ENCODE measurements at regions not wholly inside any gene's neighbourhood (a gene's known extent, or its start where the extent isn't known, plus 50 kb on each side); places are given as distances from the start of the nearest gene placed in this dataset.

GRCh38 chr14:42123526-42123925 is 516.9 kb downstream of the LRFN5 start:
- WGBS (ENCODE audit: low lambda C conversion rate): 25% methylated on average over 1 of the region's 1 CpG
- no peaks in the 10 kb centered on the region for H3K9me3 ChIP-seq

DNA sequence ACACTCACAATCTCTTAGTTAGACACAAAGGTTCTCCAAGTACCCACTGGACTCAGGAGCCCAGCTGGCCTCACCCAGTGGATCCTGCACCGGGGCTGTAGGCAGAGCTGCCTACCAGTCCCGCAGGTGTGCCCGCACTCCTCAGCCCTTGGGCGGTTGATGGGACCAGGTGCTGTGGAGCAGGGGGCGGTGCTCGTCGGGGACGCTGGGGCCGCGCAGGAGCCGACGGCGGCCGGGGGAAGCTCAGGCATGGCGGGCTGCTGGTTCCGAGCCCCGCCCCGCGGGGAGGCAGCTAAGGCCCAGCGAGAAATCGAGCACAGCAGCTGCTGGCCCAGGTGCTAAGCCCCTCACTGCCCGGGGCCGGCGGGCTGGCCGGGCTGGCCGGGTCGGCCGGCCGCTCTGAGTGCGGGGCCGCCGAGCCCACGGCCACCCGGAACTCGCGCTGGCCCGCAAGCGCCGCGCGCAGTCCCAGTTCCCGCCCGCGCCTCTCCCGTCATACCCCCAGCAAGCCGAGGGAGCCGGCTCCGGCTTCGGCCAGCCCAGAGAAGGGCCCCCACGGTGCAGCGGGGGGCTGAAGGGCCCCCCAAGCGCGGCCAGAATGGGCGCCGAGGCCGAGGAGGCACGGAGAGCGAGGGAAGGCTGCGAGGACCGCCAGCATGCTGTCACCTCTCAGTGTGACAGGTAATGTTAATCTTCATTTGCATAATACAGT is 506.8 kb downstream of the LRFN5 start:
- H3F3A ChIP-seq (replicated peaks; ENCODE audit: insufficient read depth): no peaks in the 10 kb centered on the region
- POLR2A ChIA-PET: no interaction called here
- CTCF ChIA-PET: no interaction called here
- H2AFZ ChIP-seq (ENCODE audit: low read depth): no peak overlapping the region
- H3K9me2 ChIP-seq: no peaks in the 10 kb centered on the region
- no peaks in the 10 kb centered on the region for H3K36me3 ChIP-seq (replicated peaks in 1 of 2; ENCODE audit: control insufficient read depth in 1 of 2, insufficient read depth in 2 of 2, low read length in 1 of 2)
- H3K9ac ChIP-seq: no peak overlapping the region
- no peak for DNase-seq
- H3K4me1 ChIP-seq (ENCODE audit: control insufficient read depth in 1 of 2, insufficient read depth in 2 of 2, low read depth in 1 of 2, low read length in 1 of 2): no peaks in the 10 kb centered on the region
- H3K27ac ChIP-seq (ENCODE audit: low read depth in 2 of 2, low read length in 1 of 2): no peak overlapping the region
- no peaks in the 10 kb centered on the region for H3K79me2 ChIP-seq (ENCODE audit: insufficient read depth)
- 20% methylated on average over 1 of the region's 60 CpGs for WGBS (ENCODE audit: low lambda C conversion rate)
- no peaks in the 10 kb centered on the region for H4K20me1 ChIP-seq (ENCODE audit: insufficient read depth)
- no peaks in the 10 kb centered on the region for H3K27me3 ChIP-seq (ENCODE audit: insufficient read depth)
- no peak overlapping the region for H3K4me2 ChIP-seq
- no peaks in the 10 kb centered on the region for H3K9me3 ChIP-seq
- no peak overlapping the region for H3K4me3 ChIP-seq (ENCODE audit: low read depth in 2 of 2, low read length in 1 of 2)
- TF ChIP-seq MXI1 (IDR thresholded peaks at IDR 0.05; ENCODE audit: low read depth, low read length) (no peak), IRF3 (IDR thresholded peaks at IDR 0.05; ENCODE audit: low read depth, low read length) (no peak), TEAD4 (IDR thresholded peaks at IDR 0.05; ENCODE audit: borderline replicate concordance, insufficient read depth) (no peak), NRF1 (IDR thresholded peaks at IDR 0.05; ENCODE audit: low read depth, low read length) (no peak), FOSL2 (IDR thresholded peaks at IDR 0.05; ENCODE audit: borderline replicate concordance, low read depth) (no peak), RXRA (IDR thresholded peaks at IDR 0.05; ENCODE audit: borderline replicate concordance, low read depth) (no peak), NFIC (IDR thresholded peaks at IDR 0.05; ENCODE audit: borderline replicate concordance) (no peak), YY1 (IDR thresholded peaks at IDR 0.05; ENCODE audit: low read depth) (no peak), PBX3 (IDR thresholded peaks at IDR 0.05) (no peak), FOXM1 (IDR thresholded peaks at IDR 0.05; ENCODE audit: low read depth) (no peak), RCOR1 (IDR thresholded peaks at IDR 0.05; ENCODE audit: low read length) (no peak), EP300 (IDR thresholded peaks at IDR 0.05; ENCODE audit: borderline replicate concordance in 1 of 2, low read depth in 1 of 2, low read length in 1 of 2) (no peak), FOXJ3 (CRISPR knock-in tag; IDR thresholded peaks at IDR 0.05) (no peak), RAD21 (IDR thresholded peaks at IDR 0.05; ENCODE audit: low read length) (no peak)

More at GRCh38 chr14:42123526-42123925, 516.9 kb downstream of the LRFN5 start:
- no peak overlapping the region for H3K4me2 ChIP-seq
- H3K9me2 ChIP-seq: no peaks in the 10 kb centered on the region
- no peaks in the 10 kb centered on the region for H3K79me2 ChIP-seq (ENCODE audit: insufficient read depth)
- no peaks in the 10 kb centered on the region for H3K27me3 ChIP-seq (ENCODE audit: insufficient read depth)
- POLR2A ChIA-PET: no interaction called here
- no peak for DNase-seq
- no peak overlapping the region for H3K27ac ChIP-seq (ENCODE audit: low read depth in 2 of 2, low read length in 1 of 2)
- no peak overlapping the region for H2AFZ ChIP-seq (ENCODE audit: low read depth)
- H3F3A ChIP-seq (replicated peaks; ENCODE audit: insufficient read depth): no peaks in the 10 kb centered on the region
- H4K20me1 ChIP-seq (ENCODE audit: insufficient read depth): no peaks in the 10 kb centered on the region
- H3K36me3 ChIP-seq (replicated peaks in 1 of 2; ENCODE audit: control insufficient read depth in 1 of 2, insufficient read depth in 2 of 2, low read length in 1 of 2): no peaks in the 10 kb centered on the region
- H3K4me3 ChIP-seq (ENCODE audit: low read depth in 2 of 2, low read length in 1 of 2): no peak overlapping the region
- H3K4me1 ChIP-seq (ENCODE audit: control insufficient read depth in 1 of 2, insufficient read depth in 2 of 2, low read depth in 1 of 2, low read length in 1 of 2): no peaks in the 10 kb centered on the region
- no peak overlapping the region for H3K9ac ChIP-seq
- CTCF ChIA-PET: no interaction called here
- TF ChIP-seq RXRA (IDR thresholded peaks at IDR 0.05; ENCODE audit: borderline replicate concordance, low read depth) (no peak), PBX3 (IDR thresholded peaks at IDR 0.05) (no peak), TCF12 (IDR thresholded peaks at IDR 0.05) (no peak), RFX5 (IDR thresholded peaks at IDR 0.05; ENCODE audit: low read length) (no peak), EP300 (IDR thresholded peaks at IDR 0.05; ENCODE audit: borderline replicate concordance in 1 of 2, low read depth in 1 of 2, low read length in 1 of 2) (no peak), JUND (IDR thresholded peaks at IDR 0.05) (no peak), USF1 (IDR thresholded peaks at IDR 0.05; ENCODE audit: borderline replicate concordance, low read depth) (no peak), GATA2 (CRISPR knock-in tag; IDR thresholded peaks at IDR 0.05) (no peak), TAF1 (IDR thresholded peaks at IDR 0.05; ENCODE audit: borderline replicate concordance, low read depth, low read length) (no peak), MEF2A (IDR thresholded peaks at IDR 0.05; ENCODE audit: borderline replicate concordance, low read depth) (no peak)
- TF ChIP-seq, protein P1, sequence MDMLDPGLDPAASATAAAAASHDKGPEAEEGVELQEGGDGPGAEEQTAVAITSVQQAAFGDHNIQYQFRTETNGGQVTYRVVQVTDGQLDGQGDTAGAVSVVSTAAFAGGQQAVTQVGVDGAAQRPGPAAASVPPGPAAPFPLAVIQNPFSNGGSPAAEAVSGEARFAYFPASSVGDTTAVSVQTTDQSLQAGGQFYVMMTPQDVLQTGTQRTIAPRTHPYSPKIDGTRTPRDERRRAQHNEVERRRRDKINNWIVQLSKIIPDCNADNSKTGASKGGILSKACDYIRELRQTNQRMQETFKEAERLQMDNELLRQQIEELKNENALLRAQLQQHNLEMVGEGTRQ (IDR thresholded peaks at IDR 0.05; ENCODE audit: borderline replicate concordance, low read depth, low read length): no peak

Measured in SK-N-SH (cell line).